Osteoblast (primary cell): ENCODE measurements at regions not wholly inside any gene's neighbourhood (a gene's known extent, or its start where the extent isn't known, plus 50 kb on each side); places are given as distances from the start of the nearest gene placed in this dataset.

Source experiments
- DNase-seq: peaks from one replicate; pipeline ENCODE4 v3.0.0; 2011; ENCODE audit warnings: low spot score, mixed read lengths; ENCODE audit not compliant: insufficient read length; ENCODE audit errors: missing footprints
- H2AFZ ChIP-seq: 2 replicates; pipeline ENCODE4 v1.6.0; 2011; ENCODE audit warnings: mild to moderate bottlenecking, low read length
- H3K27ac ChIP-seq: 2 replicates; pipeline ENCODE4 v1.5.1; 2011; ENCODE audit warnings: mild to moderate bottlenecking, low read depth, low read length, moderate library complexity
- H3K27me3 ChIP-seq: 2 replicates; pipeline ENCODE4 v1.6.0; 2012; ENCODE audit warnings: mild to moderate bottlenecking, control low read depth, inconsistent platforms, low read length, moderate library complexity; ENCODE audit not compliant: insufficient read depth
- H3K36me3 ChIP-seq: 2 replicates; pipeline ENCODE4 v1.5.1; 2011; ENCODE audit warnings: mild to moderate bottlenecking, low read length, control low read depth, moderate library complexity; ENCODE audit not compliant: insufficient read depth
- H3K4me1 ChIP-seq: 2 replicates; pipeline ENCODE4 v1.5.1; 2011; ENCODE audit warnings: mild to moderate bottlenecking, low read length, control low read depth, moderate library complexity; ENCODE audit not compliant: insufficient read depth
- H3K4me2 ChIP-seq: 2 replicates; pipeline ENCODE4 v1.6.0; 2011; ENCODE audit warnings: mild to moderate bottlenecking, low read length; ENCODE audit not compliant: insufficient read depth
- H3K4me3 ChIP-seq: fragments of 200-600 bp; sonication (generic); 3 replicates; pipeline ENCODE4 v1.5.1; 2012; ENCODE audit warnings: mild to moderate bottlenecking, low read length, inconsistent platforms; ENCODE audit not compliant: insufficient read depth
- H3K79me2 ChIP-seq: 2 replicates; pipeline ENCODE4 v1.6.0; 2012; ENCODE audit warnings: mild to moderate bottlenecking, low read length, control low read depth, inconsistent platforms; ENCODE audit not compliant: insufficient read depth
- H3K9me3 ChIP-seq: 2 replicates; pipeline ENCODE4 v1.5.1; 2011; ENCODE audit warnings: low read depth, low read length, control low read depth
- H4K20me1 ChIP-seq: 2 replicates; pipeline ENCODE4 v1.6.0; 2012; ENCODE audit warnings: mild to moderate bottlenecking, low read length, control low read depth; ENCODE audit not compliant: insufficient read depth
- CTCF ChIP-seq: IDR thresholded peaks from 2 replicates; pipeline ENCODE4 v1.5.1; 2011; ENCODE audit warnings: mild to moderate bottlenecking, low read depth, low read length, moderate library complexity; ENCODE audit errors: extremely low read depth

- Histone ChIP-seq H3K9me3 (no peaks in the 10 kb centered on the region), H3K27ac (no peak overlapping the region), H3K36me3 (no peaks in the 10 kb centered on the region), H3K27me3 (no peaks in the 10 kb centered on the region), H3K4me3 (no peak overlapping the region), H3K4me2 (no peak overlapping the region), H4K20me1 (no peaks in the 10 kb centered on the region), H3K4me1 (no peaks in the 10 kb centered on the region), H3K79me2 (no peaks in the 10 kb centered on the region), H2AFZ (no peak overlapping the region)
- no peak for DNase-seq
- TF ChIP-seq CTCF: no peak
Observed at GRCh38 chr7:119545118-119545517, 727.9 kb upstream of the KCND2 start.

GRCh38 chr7:119555788-119556187 is 717.2 kb upstream of the KCND2 start:
- no peaks in the 10 kb centered on the region for H4K20me1 ChIP-seq
- TF ChIP-seq CTCF: no peak
- no peaks in the 10 kb centered on the region for H3K79me2 ChIP-seq
- H2AFZ ChIP-seq: no peak overlapping the region
- no peak for DNase-seq
- H3K36me3 ChIP-seq: no peaks in the 10 kb centered on the region
- no peak overlapping the region for H3K4me2 ChIP-seq
- no peak overlapping the region for H3K27ac ChIP-seq
- no peak overlapping the region for H3K4me3 ChIP-seq
- H3K4me1 ChIP-seq: no peaks in the 10 kb centered on the region
- no peaks in the 10 kb centered on the region for H3K27me3 ChIP-seq
- no peaks in the 10 kb centered on the region for H3K9me3 ChIP-seq

- DNase-seq: no peak
- H3K27me3 ChIP-seq: no peaks in the 10 kb centered on the region
- H3K36me3 ChIP-seq: no peaks in the 10 kb centered on the region
- H3K4me2 ChIP-seq: no peak overlapping the region
- H4K20me1 ChIP-seq: no peaks in the 10 kb centered on the region
- TF ChIP-seq CTCF: no peak
- no peak overlapping the region for H3K4me3 ChIP-seq
- no peak overlapping the region for H2AFZ ChIP-seq
- H3K27ac ChIP-seq: no peak overlapping the region
- H3K4me1 ChIP-seq: no peaks in the 10 kb centered on the region
- no peaks in the 10 kb centered on the region for H3K9me3 ChIP-seq
- H3K79me2 ChIP-seq: no peaks in the 10 kb centered on the region
Observed at GRCh38 chr7:119556436-119556835, 716.5 kb upstream of the KCND2 start.

- no peaks in the 10 kb centered on the region for H3K79me2 ChIP-seq
- no peak overlapping the region for H2AFZ ChIP-seq
- no peaks in the 10 kb centered on the region for H4K20me1 ChIP-seq
- no peaks in the 10 kb centered on the region for H3K27me3 ChIP-seq
- no peaks in the 10 kb centered on the region for H3K9me3 ChIP-seq
- no peak for DNase-seq
- no peak overlapping the region for H3K4me3 ChIP-seq
- no peaks in the 10 kb centered on the region for H3K36me3 ChIP-seq
- no peak for TF ChIP-seq CTCF
- H3K27ac ChIP-seq: no peak overlapping the region
- H3K4me1 ChIP-seq: no peaks in the 10 kb centered on the region
- H3K4me2 ChIP-seq: no peak overlapping the region
Observed at GRCh38 chr7:119561751-119562150, 711.2 kb upstream of the KCND2 start.
